Small intestine (tissue), 7 donors: ENCODE measurements at regions not wholly inside any gene's neighbourhood (a gene's known extent, or its start where the extent isn't known, plus 50 kb on each side); places are given as distances from the start of the nearest gene placed in this dataset.

Source experiments
- DNase-seq, 2 donors: peaks; one replicate each; pipeline versions ENCODE4 v3.0.0 to v3.0.0-alpha.2; 2013
- FAIRE-seq: peaks from 2 replicates; lab custom pipeline; 2012; peaks lifted over from hg19 to GRCh38; lab: Jason Lieb, UNC
- H3K27ac ChIP-seq, 3 donors: one replicate each; pipeline ENCODE4 v1.5.1; 2013; ENCODE audit warnings: low read length in 2 of 3, mild to moderate bottlenecking in 2 of 3, control low read depth in 1 of 3, inconsistent platforms in 1 of 3, low read depth in 1 of 3, moderate library complexity in 1 of 3
- H3K27me3 ChIP-seq, 3 donors: one replicate each; pipeline ENCODE4 v1.6.1; 2013; ENCODE audit warnings: low read length in 3 of 3, inconsistent platforms in 1 of 3; ENCODE audit not compliant: control insufficient read depth in 3 of 3, insufficient read depth in 3 of 3
- H3K36me3 ChIP-seq, 3 donors: one replicate each; pipeline ENCODE4 v1.6.1; 2013; ENCODE audit warnings: low read length in 3 of 3, inconsistent platforms in 1 of 3, low read depth in 1 of 3, mild to moderate bottlenecking in 1 of 3, moderate library complexity in 1 of 3; ENCODE audit not compliant: control insufficient read depth in 3 of 3, insufficient read depth in 2 of 3
- H3K4me1 ChIP-seq, 3 donors: one replicate each; pipeline ENCODE4 v1.6.1; 2013; ENCODE audit warnings: low read length in 2 of 3, inconsistent platforms in 1 of 3, low read depth in 1 of 3, mild to moderate bottlenecking in 1 of 3, moderate library complexity in 1 of 3; ENCODE audit not compliant: control insufficient read depth in 3 of 3, insufficient read depth in 2 of 3
- H3K4me3 ChIP-seq, 3 donors: one replicate each; pipeline ENCODE4 v1.5.1; 2013; ENCODE audit warnings: low read length in 3 of 3, control low read depth in 1 of 3, inconsistent platforms in 1 of 3, low read depth in 1 of 3, mild to moderate bottlenecking in 1 of 3, moderate library complexity in 1 of 3
- H3K9me3 ChIP-seq, 2 donors: one replicate each; pipeline ENCODE4 v1.6.1; 2013; ENCODE audit warnings: low read depth in 1 of 2, low read length in 1 of 2; ENCODE audit not compliant: control insufficient read depth in 2 of 2, insufficient read depth in 1 of 2
- WGBS, 3 donors: extraction: QIAGEN DNeasy Blood & Tissue Kit; methylation state at CpG; one replicate each; pipeline ENCODE4 v1.1.7; 2013; 5-methylcytosine and 5-hydroxymethylcytosine counted together
- donor health status: healthy with polysubstance abuse.
- donor health status: control.
- donor health status: control.
- donor health status: Bipolar disorder and iron deficiency.
- donor health status: healthy.

GRCh38 chr20:7305976-7306375, 538.5 kb downstream of the BMP2 start:
- FAIRE-seq: no peak
- DNase-seq: no peak
- no peak overlapping the region for H3K4me3 ChIP-seq
- no peaks in the 10 kb centered on the region for H3K36me3 ChIP-seq
- H3K4me1 ChIP-seq: no peaks in the 10 kb centered on the region
- H3K9me3 ChIP-seq: no peaks in the 10 kb centered on the region
- no peak overlapping the region for H3K27ac ChIP-seq
- 43 to 63% (median 53%) methylated on average over 4 of the region's 4 CpGs for WGBS, 3 donors
- H3K27me3 ChIP-seq: peaks cover 0 to 2% (median 0%) of the 10 kb centered on the region in 3 donors

DNA sequence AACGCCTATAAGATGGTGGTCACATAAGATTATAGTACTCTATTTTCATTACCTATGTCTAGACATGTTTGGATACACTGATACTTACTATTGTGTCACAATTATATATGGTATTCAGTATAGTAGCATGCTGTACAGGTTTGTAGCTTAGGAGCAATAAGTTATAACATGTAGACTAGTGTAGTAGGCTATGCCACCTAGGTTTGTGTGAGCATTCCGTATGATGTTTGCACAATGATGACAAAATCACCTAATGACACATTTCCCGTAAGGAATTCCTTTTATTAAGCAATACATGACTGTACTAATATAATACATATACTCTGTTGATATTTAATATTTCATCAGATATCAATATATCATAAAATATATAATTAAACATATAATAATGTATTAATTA, 540.7 kb downstream of the BMP2 start:
- Histone ChIP-seq H3K27me3 (peaks cover 0 to 2% (median 0%) of the 10 kb centered on the region in 3 donors), H3K4me1 (no peaks in the 10 kb centered on the region), H3K27ac (no peak overlapping the region), H3K9me3 (no peaks in the 10 kb centered on the region), H3K4me3 (no peak overlapping the region), H3K36me3 (no peaks in the 10 kb centered on the region)
- no peak for FAIRE-seq
- 47 to 91% (median 78%) methylated on average over 3 of the region's 3 CpGs for WGBS, 3 donors
- DNase-seq: no peak

GRCh38 chr20:7313047-7313446, 545.6 kb downstream of the BMP2 start:
- Histone ChIP-seq H3K27me3 (peaks cover 0 to 2% (median 0%) of the 10 kb centered on the region in 3 donors), H3K4me1 (no peaks in the 10 kb centered on the region), H3K36me3 (no peaks in the 10 kb centered on the region), H3K27ac (no peak overlapping the region), H3K9me3 (no peaks in the 10 kb centered on the region), H3K4me3 (no peak overlapping the region)
- FAIRE-seq (no peak), DNase-seq (no peak)
- 69 to 76% (median 73%) methylated on average over 2 of the region's 2 CpGs for WGBS, 3 donors

DNA sequence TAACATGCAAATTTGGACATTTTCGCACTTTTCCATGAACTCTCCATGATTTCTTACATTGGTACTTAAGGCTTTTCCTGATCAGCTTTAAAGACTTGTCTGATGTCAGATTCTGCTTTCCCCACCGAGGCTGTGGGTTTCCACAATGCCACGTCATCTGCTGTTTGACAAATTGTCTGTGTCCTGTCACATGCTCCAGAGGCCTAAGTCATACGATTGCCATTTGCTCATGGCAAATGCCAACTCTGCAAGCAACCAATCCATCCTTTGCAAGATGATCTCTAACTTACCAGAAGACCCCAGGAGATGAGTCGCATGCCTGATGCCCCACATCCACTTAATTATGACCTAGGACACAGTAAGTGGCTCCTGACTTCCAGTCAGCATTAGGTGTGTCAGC, 556.5 kb downstream of the BMP2 start:
- Histone ChIP-seq H3K4me1 (no peaks in the 10 kb centered on the region), H3K27me3 (no peaks in the 10 kb centered on the region), H3K4me3 (no peak overlapping the region), H3K27ac (no peak overlapping the region), H3K9me3 (no peaks in the 10 kb centered on the region), H3K36me3 (no peaks in the 10 kb centered on the region)
- no peak for FAIRE-seq
- WGBS, 3 donors: 69 to 78% (median 75%) methylated on average over 5 of the region's 5 CpGs
- no peak for DNase-seq

GRCh38 chr20:7327810-7328209, 560.3 kb downstream of the BMP2 start:
- Histone ChIP-seq H3K4me3 (no peak overlapping the region), H3K27me3 (no peaks in the 10 kb centered on the region), H3K36me3 (no peaks in the 10 kb centered on the region), H3K9me3 (no peaks in the 10 kb centered on the region), H3K27ac (no peak overlapping the region), H3K4me1 (no peaks in the 10 kb centered on the region)
- DNase-seq: no peak
- no peak for FAIRE-seq

- FAIRE-seq (no peak), DNase-seq (no peak)
- WGBS, 3 donors: 37 to 63% (median 47%) methylated on average over 4 of the region's 4 CpGs
- no peaks in the 10 kb centered on the region for H3K9me3 ChIP-seq
- H3K36me3 ChIP-seq: no peaks in the 10 kb centered on the region
- no peak overlapping the region for H3K27ac ChIP-seq
- H3K4me3 ChIP-seq: no peak overlapping the region
- H3K27me3 ChIP-seq: no peaks in the 10 kb centered on the region
- no peaks in the 10 kb centered on the region for H3K4me1 ChIP-seq
Observed at GRCh38 chr20:7330850-7331249, 563.4 kb downstream of the BMP2 start.

DNA sequence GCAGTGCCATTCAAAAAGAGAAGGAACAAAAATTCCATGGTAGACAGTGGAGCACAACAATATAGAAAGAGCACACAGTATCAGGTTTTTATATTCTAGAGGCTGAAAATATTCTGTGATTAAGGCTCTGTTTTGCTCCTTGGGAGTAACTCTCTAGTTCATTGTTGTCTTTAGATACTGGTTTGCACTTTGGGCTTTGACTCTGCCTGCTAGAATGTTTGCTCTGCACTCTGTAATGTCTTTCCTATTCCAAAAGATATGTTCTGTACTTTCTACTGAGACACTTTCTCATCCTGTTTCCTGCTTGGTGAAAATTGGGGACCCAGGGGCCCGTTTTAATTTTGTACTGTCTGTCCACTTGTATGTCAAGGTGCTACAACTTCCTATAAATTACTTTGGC, 564.7 kb downstream of the BMP2 start:
- Histone ChIP-seq H3K9me3 (no peaks in the 10 kb centered on the region), H3K27ac (no peak overlapping the region), H3K27me3 (no peaks in the 10 kb centered on the region), H3K4me1 (no peaks in the 10 kb centered on the region), H3K36me3 (no peaks in the 10 kb centered on the region), H3K4me3 (no peak overlapping the region)
- DNase-seq (peak in 1 of 2 donors; percentile 8), FAIRE-seq (no peak)
- WGBS, 3 donors: 10 to 53% (median 12%) methylated on average over 1 of the region's 1 CpG

- Histone ChIP-seq H3K36me3 (no peaks in the 10 kb centered on the region), H3K27ac (no peak overlapping the region), H3K4me1 (no peaks in the 10 kb centered on the region), H3K9me3 (no peaks in the 10 kb centered on the region), H3K27me3 (no peaks in the 10 kb centered on the region), H3K4me3 (no peak overlapping the region)
- no peak for DNase-seq
- no peak for FAIRE-seq
- WGBS, 3 donors: 82 to 89% (median 85%) methylated on average over 3 of the region's 3 CpGs
Observed at GRCh38 chr20:7333841-7334240, 566.4 kb downstream of the BMP2 start.

DNA sequence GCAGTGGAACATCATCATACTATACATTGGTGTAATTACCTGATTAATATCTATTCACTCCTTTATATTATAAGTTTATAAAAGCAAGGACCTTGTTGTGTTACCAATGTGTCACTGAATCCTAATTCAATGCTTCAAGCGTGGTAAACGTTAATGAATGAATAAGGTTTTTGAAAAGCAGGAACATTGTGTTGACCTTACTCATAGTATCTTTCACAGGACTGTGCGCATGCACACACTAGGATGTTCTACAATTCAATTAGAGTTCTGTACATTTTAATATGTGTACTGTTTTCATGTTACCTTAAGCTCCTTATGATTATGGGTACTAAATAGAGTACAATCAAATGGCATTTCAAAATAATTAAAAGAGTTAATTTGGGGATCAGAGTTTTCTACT, 578.5 kb downstream of the BMP2 start:
- DNase-seq (no peak), FAIRE-seq (no peak)
- no peaks in the 10 kb centered on the region for H3K9me3 ChIP-seq
- H3K4me1 ChIP-seq: no peaks in the 10 kb centered on the region
- no peaks in the 10 kb centered on the region for H3K36me3 ChIP-seq
- no peaks in the 10 kb centered on the region for H3K27me3 ChIP-seq
- no peak overlapping the region for H3K27ac ChIP-seq
- H3K4me3 ChIP-seq: no peak overlapping the region
- 93 to 95% (median 94%) methylated on average over 3 of the region's 3 CpGs for WGBS, 3 donors
